GM18951 (cell line): ENCODE measurements at regions not wholly inside any gene's neighbourhood (a gene's known extent, or its start where the extent isn't known, plus 50 kb on each side); places are given as distances from the start of the nearest gene placed in this dataset.
"Not testable (repeated sequence)": the region's sequence is repeated elsewhere in the genome, so short reads cannot be mapped to it uniquely, and the experiment has no call there.

Source experiments
- POLR2A ChIP-seq: IDR thresholded peaks from 4 replicates; pipeline ENCODE4 v1.6.1; 2011; ENCODE audit warnings: mild to moderate bottlenecking; ENCODE audit not compliant: insufficient read length, insufficient read depth; ENCODE audit errors: extremely low read depth
- in situ Hi-C: fragments of 300-500 bp; cut with MboI; formaldehyde crosslinking; loops from one replicate; pipeline ENCODE4 v1.12.0; 2022; ENCODE audit warnings: low sequenced_read_pairs, mixed read lengths, inconsistent platforms; ENCODE audit not compliant: unreplicated experiment

GRCh38 chr17:5958850-5959249, 111.3 kb upstream of the WSCD1 start:
- in situ Hi-C loops = no loop called here

GRCh38 chr17:5962371-5962770, 107.8 kb upstream of the WSCD1 start:
- in situ Hi-C loops = no loop called here
- TF ChIP-seq POLR2A = no peak

More at GRCh38 chr17:5958850-5959249, 111.3 kb upstream of the WSCD1 start:
- no peak for TF ChIP-seq POLR2A

- in situ Hi-C loops = no loop called here
- TF ChIP-seq POLR2A = no peak
Observed at GRCh38 chr17:5971969-5972368, 98.2 kb upstream of the WSCD1 start.

GRCh38 chr17:5973410-5973809, 96.8 kb upstream of the WSCD1 start:
- in situ Hi-C loops = no loop called here

GRCh38 chr17:5975661-5976060, 94.5 kb upstream of the WSCD1 start:
- TF ChIP-seq POLR2A = no peak
- in situ Hi-C loops = no loop called here

More at GRCh38 chr17:5973410-5973809, 96.8 kb upstream of the WSCD1 start:
- no peak for TF ChIP-seq POLR2A

- TF ChIP-seq POLR2A = no peak
- in situ Hi-C loops = no loop called here
Observed at GRCh38 chr17:5976251-5976650, 93.9 kb upstream of the WSCD1 start.

- TF ChIP-seq POLR2A = no peak
- in situ Hi-C loops = no loop called here
Observed at GRCh38 chr17:5978496-5978895, 91.7 kb upstream of the WSCD1 start.

- no peak for TF ChIP-seq POLR2A
- in situ Hi-C loops = no loop called here
Observed at GRCh38 chr17:5980941-5981340, 89.2 kb upstream of the WSCD1 start.

- TF ChIP-seq POLR2A = no peak
- in situ Hi-C loops = no loop called here
Observed at GRCh38 chr17:5986644-5987043, 83.5 kb upstream of the WSCD1 start.

- no peak for TF ChIP-seq POLR2A
- in situ Hi-C loops = no loop called here
Observed at GRCh38 chr17:6000426-6000825, 69.8 kb upstream of the WSCD1 start.

- in situ Hi-C loops = not testable (repeated sequence)
Observed at GRCh38 chr17:6003221-6003620, 67.0 kb upstream of the WSCD1 start.

GRCh38 chr17:6005939-6006338, 64.2 kb upstream of the WSCD1 start:
- TF ChIP-seq POLR2A = no peak
- in situ Hi-C loops = no loop called here

GRCh38 chr17:6011206-6011605, 59.0 kb upstream of the WSCD1 start:
- in situ Hi-C loops = no loop called here
- no peak for TF ChIP-seq POLR2A

- TF ChIP-seq POLR2A = no peak
- in situ Hi-C loops = no loop called here
Observed at GRCh38 chr17:6018788-6019187, 51.4 kb upstream of the WSCD1 start.

GRCh38 chr17:6019959-6020358, 50.2 kb upstream of the WSCD1 start:
- in situ Hi-C loops = no loop called here
- no peak for TF ChIP-seq POLR2A
